Type B pancreatic cell (in vitro differentiated cells): ENCODE measurements at regions not wholly inside any gene's neighbourhood (a gene's known extent, or its start where the extent isn't known, plus 50 kb on each side); places are given as distances from the start of the nearest gene placed in this dataset.
A peak's percentile ranks its signal among the peaks of the same experiment; 100 is the strongest.

Experiments
- DNase-seq: peaks from one replicate; pipeline ENCODE4 v3.0.0; 2021; ENCODE audit warnings: mixed read lengths; ENCODE audit not compliant: unreplicated experiment; ENCODE audit errors: extremely low spot score
- H3K27ac Mint-ChIP-seq: 2 replicates; pipeline ENCODE4 v1.8.0; 2021; ENCODE audit warnings: mild to moderate bottlenecking, mixed read lengths
- H3K27me3 Mint-ChIP-seq: 2 replicates; pipeline ENCODE4 v1.8.0; 2021; ENCODE audit warnings: mixed read lengths
- H3K36me3 Mint-ChIP-seq: 2 replicates; pipeline ENCODE4 v1.8.0; 2021; ENCODE audit warnings: mixed read lengths
- H3K4me1 Mint-ChIP-seq: one replicate; pipeline ENCODE4 v1.8.0; 2021; ENCODE audit warnings: mixed read lengths; ENCODE audit not compliant: unreplicated experiment
- H3K4me3 Mint-ChIP-seq: 2 replicates; pipeline ENCODE4 v1.8.0; 2021; ENCODE audit warnings: mild to moderate bottlenecking, mixed read lengths
- H3K9me3 Mint-ChIP-seq: 2 replicates; pipeline ENCODE4 v1.8.0; 2021; ENCODE audit warnings: mixed read lengths
- CTCF ChIP-seq: fragments of 200-600 bp; sonication (generic); conservative IDR thresholded peaks from 2 replicates; pipeline ENCODE4 v1.5.0; 2021; ENCODE audit warnings: antibody characterized with exemption, mild to moderate bottlenecking

- H3K27ac Mint-ChIP-seq: peak overlapping the region; percentile 88
- no peak for DNase-seq
- H3K27me3 Mint-ChIP-seq: no peaks in the 10 kb centered on the region
- peaks cover 50% of the 10 kb centered on the region for H3K4me1 Mint-ChIP-seq
- peak overlapping the region; percentile 53 for H3K4me3 Mint-ChIP-seq
- TF ChIP-seq CTCF: no peak
- no peaks in the 10 kb centered on the region for H3K9me3 Mint-ChIP-seq
- no peaks in the 10 kb centered on the region for H3K36me3 Mint-ChIP-seq
Observed at GRCh38 chr13:50357136-50357535, 341.9 kb downstream of the KCNRG start.

DNA sequence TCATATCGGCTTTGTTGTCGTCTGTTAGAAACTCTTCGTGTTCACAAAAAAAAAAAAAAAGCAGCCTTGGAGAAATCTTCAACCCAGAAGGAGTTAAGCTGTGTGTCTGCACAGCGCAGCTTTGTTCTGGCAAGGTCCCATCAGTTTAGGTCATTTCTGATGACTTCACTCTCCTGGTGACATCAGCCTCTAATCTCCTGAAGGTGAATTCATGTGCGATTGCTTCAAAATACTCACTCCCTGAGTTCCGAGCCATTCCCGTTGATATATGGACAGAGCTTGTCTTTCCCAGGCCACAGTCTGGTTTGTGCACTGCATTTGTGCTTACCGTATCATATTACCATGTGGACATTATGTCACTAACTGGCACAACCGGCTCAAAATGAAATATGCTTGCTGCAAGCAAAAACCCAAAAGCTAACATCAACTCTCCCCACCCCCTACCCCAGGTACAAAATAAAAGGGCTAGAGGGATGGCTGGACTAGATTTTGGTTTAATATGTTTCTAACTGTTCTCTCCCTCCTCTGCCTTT is 342.4 kb downstream of the KCNRG start:
- no peak for TF ChIP-seq CTCF
- DNase-seq: no peak
- H3K9me3 Mint-ChIP-seq: no peaks in the 10 kb centered on the region
- H3K4me3 Mint-ChIP-seq: peak overlapping the region; percentile 53
- no peaks in the 10 kb centered on the region for H3K36me3 Mint-ChIP-seq
- H3K27ac Mint-ChIP-seq: peak overlapping the region; percentile 88
- peaks cover 50% of the 10 kb centered on the region for H3K4me1 Mint-ChIP-seq
- no peaks in the 10 kb centered on the region for H3K27me3 Mint-ChIP-seq

- no peak for DNase-seq
- peak overlapping the region; percentile 88 for H3K27ac Mint-ChIP-seq
Observed at GRCh38 chr13:50358231-50359040, 343.2 kb downstream of the KCNRG start.

DNA sequence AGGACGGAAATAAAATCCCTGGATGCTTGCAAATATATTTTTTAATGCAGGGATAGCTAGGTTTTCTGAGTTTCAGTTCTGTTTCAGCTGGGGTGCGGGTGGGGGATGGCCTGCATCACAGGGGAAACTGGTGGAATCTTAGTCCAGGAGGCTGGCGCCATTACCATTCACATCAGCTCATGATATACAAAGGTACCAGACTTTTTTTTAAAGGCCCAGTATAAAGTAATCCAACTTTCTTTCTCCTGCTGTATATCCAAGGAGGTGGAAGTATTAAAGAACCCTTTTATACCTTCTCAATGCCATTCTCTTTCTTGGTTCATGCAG is 343.8 kb downstream of the KCNRG start:
- no peak for DNase-seq
- Mint-ChIP-seq H3K27ac (no peak overlapping the region), H3K4me3 (no peak overlapping the region), H3K4me1 (peaks cover 42% of the 10 kb centered on the region), H3K36me3 (no peaks in the 10 kb centered on the region), H3K27me3 (no peaks in the 10 kb centered on the region), H3K9me3 (no peaks in the 10 kb centered on the region)
- no peak for TF ChIP-seq CTCF

More at GRCh38 chr13:50358231-50359040, 343.2 kb downstream of the KCNRG start:
- H3K4me1 Mint-ChIP-seq: peaks cover 45% of the 10 kb centered on the region
- H3K9me3 Mint-ChIP-seq: no peaks in the 10 kb centered on the region
- no peak for TF ChIP-seq CTCF
- H3K4me3 Mint-ChIP-seq: peak overlapping the region; percentile 53
- no peaks in the 10 kb centered on the region for H3K36me3 Mint-ChIP-seq
- no peaks in the 10 kb centered on the region for H3K27me3 Mint-ChIP-seq

GRCh38 chr13:50359779-50360178 is 344.5 kb downstream of the KCNRG start:
- Mint-ChIP-seq H3K9me3 (no peaks in the 10 kb centered on the region), H3K36me3 (no peaks in the 10 kb centered on the region), H3K27me3 (no peaks in the 10 kb centered on the region), H3K4me1 (peaks cover 37% of the 10 kb centered on the region), H3K4me3 (no peak overlapping the region), H3K27ac (no peak overlapping the region)
- TF ChIP-seq CTCF: no peak
- no peak for DNase-seq
